ENCODE measurements at regions not wholly inside any gene's neighbourhood (a gene's known extent, or its start where the extent isn't known, plus 50 kb on each side); places are given as distances from the start of the nearest gene placed in this dataset.

DNA sequence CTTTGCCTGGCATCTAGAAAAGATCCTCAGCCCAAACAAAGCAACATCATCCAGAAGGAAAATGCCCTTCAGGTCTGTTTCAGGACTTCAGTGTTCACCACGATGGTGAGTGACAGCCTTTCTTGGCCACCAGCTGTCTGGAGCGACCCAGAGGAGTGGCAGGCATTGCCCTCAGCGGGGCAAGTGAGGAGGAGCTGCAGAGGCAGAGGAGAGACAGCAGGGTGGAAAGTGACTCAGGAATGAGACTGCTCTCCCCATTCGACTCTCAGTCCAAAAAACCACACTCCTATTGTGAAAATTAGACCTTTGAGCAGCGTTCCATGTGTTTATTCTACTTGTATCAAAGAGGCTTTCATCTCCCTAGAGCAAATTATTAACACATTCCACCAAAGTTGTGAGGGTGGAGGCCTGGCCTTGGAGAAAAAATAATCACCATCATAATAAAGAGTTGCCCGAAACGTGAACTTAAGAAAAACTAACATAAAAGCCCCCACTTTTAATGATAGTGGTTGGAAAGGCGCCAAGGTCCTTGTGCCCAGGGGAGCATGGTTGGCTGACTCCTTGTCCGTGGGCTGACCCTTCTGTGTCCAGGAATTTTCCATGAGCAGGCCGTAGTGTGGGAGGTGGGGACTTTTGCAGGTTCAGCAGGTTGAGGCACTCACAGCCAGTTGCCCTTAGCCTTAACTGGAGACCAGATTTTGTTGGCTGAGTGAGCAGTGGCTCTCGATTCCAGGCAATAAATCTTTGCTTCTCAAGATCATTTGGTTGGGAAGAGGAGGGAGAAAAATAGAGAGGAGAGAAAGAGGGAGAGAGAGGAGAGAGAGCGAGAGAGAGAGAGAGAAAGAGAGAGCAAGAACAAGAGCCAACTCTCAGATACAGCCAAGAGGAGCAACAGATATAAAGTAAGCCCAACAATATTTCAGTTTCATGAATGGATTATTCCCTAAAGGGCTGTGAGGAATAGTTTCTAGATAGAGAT lies 125.9 kb upstream of the ANKRD55 start (continued):
- TF ChIP-seq, protein P1, sequence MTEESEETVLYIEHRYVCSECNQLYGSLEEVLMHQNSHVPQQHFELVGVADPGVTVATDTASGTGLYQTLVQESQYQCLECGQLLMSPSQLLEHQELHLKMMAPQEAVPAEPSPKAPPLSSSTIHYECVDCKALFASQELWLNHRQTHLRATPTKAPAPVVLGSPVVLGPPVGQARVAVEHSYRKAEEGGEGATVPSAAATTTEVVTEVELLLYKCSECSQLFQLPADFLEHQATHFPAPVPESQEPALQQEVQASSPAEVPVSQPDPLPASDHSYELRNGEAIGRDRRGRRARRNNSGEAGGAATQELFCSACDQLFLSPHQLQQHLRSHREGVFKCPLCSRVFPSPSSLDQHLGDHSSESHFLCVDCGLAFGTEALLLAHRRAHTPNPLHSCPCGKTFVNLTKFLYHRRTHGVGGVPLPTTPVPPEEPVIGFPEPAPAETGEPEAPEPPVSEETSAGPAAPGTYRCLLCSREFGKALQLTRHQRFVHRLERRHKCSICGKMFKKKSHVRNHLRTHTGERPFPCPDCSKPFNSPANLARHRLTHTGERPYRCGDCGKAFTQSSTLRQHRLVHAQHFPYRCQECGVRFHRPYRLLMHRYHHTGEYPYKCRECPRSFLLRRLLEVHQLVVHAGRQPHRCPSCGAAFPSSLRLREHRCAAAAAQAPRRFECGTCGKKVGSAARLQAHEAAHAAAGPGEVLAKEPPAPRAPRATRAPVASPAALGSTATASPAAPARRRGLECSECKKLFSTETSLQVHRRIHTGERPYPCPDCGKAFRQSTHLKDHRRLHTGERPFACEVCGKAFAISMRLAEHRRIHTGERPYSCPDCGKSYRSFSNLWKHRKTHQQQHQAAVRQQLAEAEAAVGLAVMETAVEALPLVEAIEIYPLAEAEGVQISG (CRISPR knock-in tag; IDR thresholded peaks at IDR 0.05) = peak; percentile 62
- no peak for TF ChIP-seq ATRX (CRISPR knock-in tag; IDR thresholded peaks at IDR 0.05; ENCODE audit: borderline replicate concordance)
- no peak for TF ChIP-seq ZNF704 (CRISPR knock-in tag; IDR thresholded peaks at IDR 0.05; ENCODE audit: borderline replicate concordance)
- TF ChIP-seq REL (CRISPR knock-in tag; conservative IDR thresholded peaks at IDR 0.05) = 0 out of 2 replicates have a peak, but pooled peaks have one; percentile 40
- peak; percentile 97 for TF ChIP-seq PHF21A (CRISPR knock-in tag; IDR thresholded peaks at IDR 0.05)
- TF ChIP-seq HNF4G (IDR thresholded peaks at IDR 0.05; ENCODE audit: borderline replicate concordance, low read depth, low read length) = peak; percentile 92
- peak; percentile 84; the same call in 1 of the 2 replicates for TF ChIP-seq HNF4G (CRISPR knock-in tag; IDR thresholded peaks at IDR 0.05; ENCODE audit: borderline replicate concordance, low read depth)
- peak; percentile 88 for TF ChIP-seq ZNF503 (CRISPR knock-in tag; IDR thresholded peaks at IDR 0.05)
- TF ChIP-seq SMAD3 (CRISPR knock-in tag; IDR thresholded peaks at IDR 0.05) = peak; percentile 80
- peak; percentile 29; the same call in 1 of the 2 replicates for TF ChIP-seq JUND (CRISPR knock-in tag; IDR thresholded peaks at IDR 0.05)
- no peak for TF ChIP-seq ZNF775 (CRISPR knock-in tag; IDR thresholded peaks at IDR 0.05; ENCODE audit: borderline replicate concordance)
- TF ChIP-seq ATF1 (CRISPR knock-in tag; IDR thresholded peaks at IDR 0.05) = peak; percentile 76; the same call in 1 of the 2 replicates
- peak; percentile 68 for TF ChIP-seq DPF2 (CRISPR knock-in tag; IDR thresholded peaks at IDR 0.05; ENCODE audit: borderline replicate concordance, low read depth)
- peak; percentile 87 for TF ChIP-seq NR2F2 (IDR thresholded peaks at IDR 0.05; ENCODE audit: borderline replicate concordance, low read depth)
- peak; percentile 86 for TF ChIP-seq STAT6 (CRISPR knock-in tag; IDR thresholded peaks at IDR 0.05; ENCODE audit: borderline replicate concordance)
- TF ChIP-seq KAT8 (CRISPR knock-in tag; IDR thresholded peaks at IDR 0.05) = peak; percentile 66
- TF ChIP-seq ZNF44 (CRISPR knock-in tag; IDR thresholded peaks at IDR 0.05) = peak; percentile 12; the same call in 1 of the 2 replicates
- TF ChIP-seq, protein P2, sequence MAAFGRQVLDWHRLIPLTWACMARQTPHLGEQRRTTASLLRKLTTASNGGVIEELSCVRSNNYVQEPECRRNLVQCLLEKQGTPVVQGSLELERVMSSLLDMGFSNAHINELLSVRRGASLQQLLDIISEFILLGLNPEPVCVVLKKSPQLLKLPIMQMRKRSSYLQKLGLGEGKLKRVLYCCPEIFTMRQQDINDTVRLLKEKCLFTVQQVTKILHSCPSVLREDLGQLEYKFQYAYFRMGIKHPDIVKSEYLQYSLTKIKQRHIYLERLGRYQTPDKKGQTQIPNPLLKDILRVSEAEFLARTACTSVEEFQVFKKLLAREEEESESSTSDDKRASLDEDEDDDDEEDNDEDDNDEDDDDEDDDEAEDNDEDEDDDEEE (CRISPR knock-in tag; IDR thresholded peaks at IDR 0.05) = no peak
- TF ChIP-seq ZNF530 (CRISPR knock-in tag; IDR thresholded peaks at IDR 0.05; ENCODE audit: low read depth) = no peak

Data from HepG2 (cell line).